ENCODE measurements at regions not wholly inside any gene's neighbourhood (a gene's known extent, or its start where the extent isn't known, plus 50 kb on each side); places are given as distances from the start of the nearest gene placed in this dataset.
"Not testable (repeated sequence)": the region's sequence is repeated elsewhere in the genome, so short reads cannot be mapped to it uniquely, and the experiment has no call there.

DNA sequence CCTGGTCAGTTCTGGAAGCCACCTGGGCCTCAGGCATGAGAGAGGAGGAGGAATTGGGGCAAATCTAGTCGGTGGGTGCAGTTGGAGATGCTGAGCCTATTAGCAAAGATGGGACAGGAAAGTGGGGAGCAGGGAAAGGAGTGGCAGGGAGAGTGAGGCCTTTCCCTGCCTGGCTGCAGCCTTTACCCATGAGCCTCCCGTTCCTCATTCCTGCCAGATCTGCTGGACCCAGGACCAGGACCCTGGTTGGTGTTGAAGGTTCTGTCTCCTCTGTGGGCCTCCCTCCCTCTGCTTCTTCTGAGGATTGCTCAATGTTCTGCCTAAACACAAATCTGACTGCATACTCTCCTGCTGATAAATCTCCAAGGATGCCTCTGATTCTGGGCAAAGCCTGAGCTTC lies 64.4 kb upstream of the ZNF337 start:
- H3K4me3 ChIP-seq (ENCODE audit: low read length); H3K27ac ChIP-seq (ENCODE audit: low read depth, low read length): not testable (repeated sequence)

DNA sequence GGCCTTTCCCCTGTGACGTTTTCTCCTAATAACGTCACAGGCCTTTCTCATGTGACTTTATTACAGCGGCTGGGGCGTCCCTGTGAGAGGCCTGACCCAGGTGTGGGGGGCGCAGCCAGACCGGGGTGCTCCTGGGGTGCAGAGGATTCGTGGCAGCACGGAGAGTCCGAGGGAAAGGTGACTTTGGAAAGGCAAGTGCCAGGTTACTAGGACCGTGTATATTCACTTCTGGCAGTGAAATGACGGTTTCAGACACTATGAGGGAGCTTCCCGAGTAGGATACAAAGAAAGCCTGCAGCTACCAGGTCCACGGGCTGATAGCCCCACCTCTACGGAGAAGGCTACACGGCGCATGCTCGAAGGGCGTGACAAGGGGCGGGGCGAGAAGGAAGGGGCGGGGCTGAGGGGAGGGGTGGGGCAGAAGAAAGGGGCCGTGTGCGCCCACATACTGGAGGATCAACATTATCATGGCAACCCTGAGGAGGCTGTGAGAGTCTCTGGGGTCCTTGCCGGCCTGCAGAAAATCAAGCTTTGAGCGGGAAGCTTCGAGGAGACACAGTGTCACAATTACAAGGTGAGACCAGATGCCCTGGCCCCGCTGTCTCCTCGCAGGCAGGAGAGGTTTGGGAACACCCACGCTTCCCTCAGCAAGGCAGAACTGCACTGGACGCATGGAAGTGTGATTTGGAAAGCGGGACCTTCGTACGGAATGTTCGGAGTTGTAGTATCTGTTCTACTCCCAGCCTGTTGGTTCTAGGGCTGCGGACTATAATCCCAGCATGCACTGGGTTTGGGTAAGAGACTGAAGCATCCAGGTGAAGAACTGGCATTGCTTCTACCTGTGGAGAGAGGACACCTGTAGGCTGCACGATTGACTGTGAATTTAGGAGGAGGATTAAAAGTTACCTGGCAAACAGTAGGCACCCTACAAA lies 54.4 kb upstream of the ZNF337 start:
- Histone ChIP-seq H3K4me3 (ENCODE audit: low read length) (peak overlapping the region; percentile 64), H3K27ac (ENCODE audit: low read depth, low read length) (no peak overlapping the region), H3K4me1 (ENCODE audit: control insufficient read depth, insufficient read depth, low read length) (no peaks in the 10 kb centered on the region), H3K27me3 (ENCODE audit: control insufficient read depth, insufficient read depth, low read length) (no peaks in the 10 kb centered on the region), H3K36me3 (ENCODE audit: control insufficient read depth, insufficient read depth, low read length) (no peaks in the 10 kb centered on the region), H3K9ac (ENCODE audit: low read length) (no peak overlapping the region)

More for the DNA sequence above, 64.4 kb upstream of the ZNF337 start:
- H3K9ac ChIP-seq (ENCODE audit: low read length); H3K36me3 ChIP-seq (ENCODE audit: control insufficient read depth, insufficient read depth, low read length); H3K27me3 ChIP-seq (ENCODE audit: control insufficient read depth, insufficient read depth, low read length); H3K4me1 ChIP-seq (ENCODE audit: control insufficient read depth, insufficient read depth, low read length): not testable (repeated sequence)

DNA sequence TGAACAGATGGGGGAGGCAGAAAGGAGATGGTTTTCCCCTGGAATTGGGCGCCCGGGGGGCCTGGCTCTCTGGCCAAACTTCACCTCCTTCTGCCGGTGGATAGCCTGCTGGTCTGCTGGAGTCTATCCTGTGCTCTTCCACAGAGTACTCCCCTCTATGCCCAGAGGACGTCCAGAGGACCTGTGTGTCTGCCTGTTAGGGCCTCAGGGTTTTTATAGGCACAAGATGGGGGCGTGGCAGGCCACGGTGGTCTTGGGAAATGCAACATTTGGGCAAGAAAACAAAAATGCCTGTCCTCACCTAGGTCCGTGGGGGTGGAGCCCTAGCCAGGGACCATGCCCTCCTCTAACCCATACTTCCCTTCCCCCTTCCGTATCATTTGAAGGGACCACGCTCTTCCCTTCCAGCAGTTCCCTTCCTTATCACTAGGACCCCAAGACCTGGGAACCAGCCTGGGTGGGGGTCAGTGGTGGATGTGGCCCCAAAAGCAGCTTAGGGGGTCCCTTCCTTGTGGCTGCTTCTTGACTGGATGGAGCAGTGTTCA lies 53.6 kb upstream of the ZNF337 start:
- Histone ChIP-seq H3K36me3 (ENCODE audit: control insufficient read depth, insufficient read depth, low read length) (no peaks in the 10 kb centered on the region), H3K4me3 (ENCODE audit: low read length) (peak overlapping the region; percentile 63), H3K27ac (ENCODE audit: low read depth, low read length) (no peak overlapping the region), H3K9ac (ENCODE audit: low read length) (no peak overlapping the region), H3K4me1 (ENCODE audit: control insufficient read depth, insufficient read depth, low read length) (no peaks in the 10 kb centered on the region), H3K27me3 (ENCODE audit: control insufficient read depth, insufficient read depth, low read length) (no peaks in the 10 kb centered on the region)

DNA sequence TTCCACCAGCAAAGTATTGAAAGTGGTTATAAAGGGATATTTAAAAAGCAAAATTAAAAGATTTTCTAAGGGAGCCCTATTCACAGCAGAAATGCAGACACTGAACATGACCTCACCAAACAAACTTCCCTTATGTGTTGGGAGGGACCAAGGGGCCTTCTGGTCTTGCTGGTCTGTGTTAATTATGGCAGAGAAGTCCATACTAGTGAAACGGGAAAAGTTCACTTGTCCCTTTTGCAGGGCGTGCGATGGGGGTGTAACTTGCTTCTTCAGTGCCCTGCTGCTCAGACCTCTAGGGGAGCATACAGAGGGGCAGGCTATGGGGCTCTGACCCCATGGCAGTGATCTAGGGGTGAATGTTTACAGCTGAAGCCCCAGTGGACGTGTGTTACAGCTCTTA lies 53.0 kb upstream of the ZNF337 start:
- no peak overlapping the region for H3K4me3 ChIP-seq (ENCODE audit: low read length)
- no peaks in the 10 kb centered on the region for H3K4me1 ChIP-seq (ENCODE audit: control insufficient read depth, insufficient read depth, low read length)
- no peaks in the 10 kb centered on the region for H3K27me3 ChIP-seq (ENCODE audit: control insufficient read depth, insufficient read depth, low read length)
- H3K9ac ChIP-seq (ENCODE audit: low read length), result no peak overlapping the region
- no peak overlapping the region for H3K27ac ChIP-seq (ENCODE audit: low read depth, low read length)
- no peaks in the 10 kb centered on the region for H3K36me3 ChIP-seq (ENCODE audit: control insufficient read depth, insufficient read depth, low read length)
